MCF 10A (cell line): ENCODE measurements at regions not wholly inside any gene's neighbourhood (a gene's known extent, or its start where the extent isn't known, plus 50 kb on each side); places are given as distances from the start of the nearest gene placed in this dataset.

Source experiments
- BruUV-seq: library from RNA; stranded (reverse); fragments of 400-500 nt; replicated peaks from 2 replicates; lab custom pipeline; 2021; lab: Mats Ljungman, UMichigan
- CTCF ChIA-PET: fragments of 300-600 bp; sonication (Branson Sonifier 250); formaldehyde crosslinking; extraction: SDS; loops from one replicate; lab custom pipeline; 2021; ENCODE audit warnings: antibody characterized with exemption, inconsistent platforms; lab: Yijun Ruan, JAX
- POLR2A ChIA-PET: fragments of 300-600, 350-650 bp; sonication (Branson Sonifier 250); formaldehyde crosslinking; extraction: SDS; loops from one replicate; lab custom pipeline; 2020; ENCODE audit warnings: antibody characterized with exemption, inconsistent platforms; lab: Yijun Ruan, JAX
- DNase-seq: peaks from one replicate; pipeline ENCODE4 v3.0.0-alpha.2; 2018; ENCODE audit not compliant: unreplicated experiment
- H3K27ac Mint-ChIP-seq: one replicate; pipeline ENCODE4 v1.8.0; 2022; ENCODE audit warnings: mild to moderate bottlenecking, low read depth, mixed read lengths; ENCODE audit not compliant: unreplicated experiment
- H3K27me3 Mint-ChIP-seq: one replicate; pipeline ENCODE4 v1.8.0; 2022; ENCODE audit warnings: mixed read lengths; ENCODE audit not compliant: insufficient read depth, unreplicated experiment
- H3K36me3 Mint-ChIP-seq: one replicate; pipeline ENCODE4 v1.8.0; 2022; ENCODE audit warnings: mild to moderate bottlenecking, moderate library complexity, mixed read lengths; ENCODE audit not compliant: insufficient read depth, unreplicated experiment
- H3K4me1 Mint-ChIP-seq: one replicate; pipeline ENCODE4 v1.8.0; 2022; ENCODE audit warnings: mixed read lengths; ENCODE audit not compliant: insufficient read depth, unreplicated experiment
- H3K4me3 Mint-ChIP-seq: one replicate; pipeline ENCODE4 v1.8.0; 2022; ENCODE audit warnings: mild to moderate bottlenecking, moderate library complexity, mixed read lengths; ENCODE audit not compliant: unreplicated experiment
- H3K9me3 Mint-ChIP-seq: one replicate; pipeline ENCODE4 v1.8.0; 2022; ENCODE audit warnings: mixed read lengths; ENCODE audit not compliant: unreplicated experiment
- CTCF ChIP-seq: fragments of 200-600 bp; IDR thresholded peaks from one replicate; pipeline ENCODE4 v1.8.0; 2022; ENCODE audit warnings: antibody characterized with exemption, mild to moderate bottlenecking; ENCODE audit not compliant: unreplicated experiment
- intact Hi-C: fragments of 100-400 bp; cut with micrococcal nuclease; formaldehyde crosslinking; loops from 2 replicates; pipeline ENCODE4 v1.14.1; 2022

GRCh38 chr5:8940934-8941333, 604.9 kb downstream of the SEMA5A start:
- no peak overlapping the region for H3K27ac Mint-ChIP-seq
- H3K36me3 Mint-ChIP-seq, result no peaks in the 10 kb centered on the region
- H3K4me1 Mint-ChIP-seq, result no peaks in the 10 kb centered on the region
- BruUV-seq, result no TSS peak
- no peak for DNase-seq
- CTCF ChIA-PET, result no interaction called here
- intact Hi-C loops, result no loop called here
- peaks cover 14% of the 10 kb centered on the region for H3K9me3 Mint-ChIP-seq
- POLR2A ChIA-PET, result no interaction called here
- TF ChIP-seq CTCF, result no peak
- no peaks in the 10 kb centered on the region for H3K27me3 Mint-ChIP-seq
- no peak overlapping the region for H3K4me3 Mint-ChIP-seq

DNA sequence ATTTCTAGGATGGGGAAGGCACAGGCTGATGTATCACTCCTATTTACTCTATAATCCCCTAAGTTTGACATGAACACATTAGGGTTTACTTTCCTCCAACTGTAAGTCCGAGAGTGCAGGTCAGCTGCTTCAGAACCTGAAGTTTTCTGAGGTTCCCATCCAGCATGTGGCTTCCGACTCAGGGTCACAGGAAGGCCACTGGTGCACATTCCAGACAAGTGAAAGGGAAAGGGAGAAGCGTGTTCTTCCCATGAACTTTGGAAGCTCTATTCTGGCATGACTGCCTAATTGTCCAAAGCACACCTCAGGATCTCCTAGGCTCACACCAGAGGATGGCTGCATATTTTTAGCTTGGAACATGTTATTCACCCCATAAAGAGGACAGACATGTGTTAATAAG, 602.6 kb downstream of the SEMA5A start:
- no peak for TF ChIP-seq CTCF
- CTCF ChIA-PET, result interaction anchor here (0.8 kb wide), 1 partner anchor 35 kb away, joined by 4 read pairs; no protein-coding TSS in a partner anchor
- Mint-ChIP-seq H3K4me3 (no peak overlapping the region), H3K27me3 (no peaks in the 10 kb centered on the region), H3K36me3 (no peaks in the 10 kb centered on the region), H3K27ac (no peak overlapping the region), H3K9me3 (peaks cover 14% of the 10 kb centered on the region), H3K4me1 (no peaks in the 10 kb centered on the region)
- no TSS peak for BruUV-seq
- peak; percentile 7 for DNase-seq
- intact Hi-C loops, result no loop called here
- POLR2A ChIA-PET, result interaction anchor here (0.6 kb wide), 2 partner anchors 610 to 944 kb away, joined by 3 read pairs; no protein-coding TSS in a partner anchor

DNA sequence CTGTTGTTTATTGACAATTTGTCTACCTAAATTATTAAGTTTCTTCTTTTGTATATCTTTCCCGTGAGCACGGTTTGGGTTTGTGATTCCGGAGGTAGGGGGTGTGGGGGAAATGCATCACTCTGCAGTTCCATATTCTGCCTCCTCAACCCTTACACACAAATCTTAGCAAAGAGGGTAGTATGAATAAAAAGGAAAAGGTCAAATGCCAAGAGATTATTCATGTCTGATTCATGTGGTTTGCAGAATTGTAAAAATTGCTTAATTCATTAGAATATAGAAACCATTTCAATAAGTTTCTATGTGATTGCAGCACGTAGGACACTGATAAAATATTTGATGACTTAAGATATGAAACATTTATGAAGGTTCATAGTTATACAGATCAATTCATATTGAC, 601.9 kb downstream of the SEMA5A start:
- H3K4me3 Mint-ChIP-seq, result no peak overlapping the region
- no peak for TF ChIP-seq CTCF
- DNase-seq, result peak; percentile 28
- no peak overlapping the region for H3K27ac Mint-ChIP-seq
- H3K27me3 Mint-ChIP-seq, result no peaks in the 10 kb centered on the region
- CTCF ChIA-PET, result interaction anchor here (0.6 kb wide), 2 partner anchors 14 to 157 kb away, joined by 3 to 4 read pairs; no protein-coding TSS in a partner anchor
- POLR2A ChIA-PET, result interaction anchor here (0.6 kb wide), 2 partner anchors 609 to 945 kb away, joined by 3 read pairs; no protein-coding TSS in a partner anchor
- no peaks in the 10 kb centered on the region for H3K36me3 Mint-ChIP-seq
- no TSS peak for BruUV-seq
- peaks cover 14% of the 10 kb centered on the region for H3K9me3 Mint-ChIP-seq
- intact Hi-C loops, result no loop called here
- H3K4me1 Mint-ChIP-seq, result no peaks in the 10 kb centered on the region

DNA sequence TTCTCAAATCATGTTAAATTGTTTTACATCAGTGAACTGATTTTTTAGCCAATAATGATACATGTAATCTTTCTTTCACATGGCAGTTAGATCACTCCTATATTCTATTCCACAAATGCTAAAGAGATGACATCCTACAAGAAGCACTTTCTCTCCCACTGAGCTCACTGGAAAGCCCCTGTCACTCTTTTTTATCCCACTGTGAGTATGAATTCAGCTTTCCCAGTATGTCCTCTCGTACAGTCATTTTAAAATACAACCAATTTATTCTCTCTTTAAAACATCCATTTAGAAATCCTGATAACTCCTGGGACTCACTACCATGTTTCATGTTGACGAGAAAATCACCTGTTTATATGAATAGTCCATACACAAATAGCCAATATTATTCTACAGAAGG, 599.9 kb downstream of the SEMA5A start:
- no TSS peak for BruUV-seq
- no peak for DNase-seq
- TF ChIP-seq CTCF, result no peak
- ChIA-PET POLR2A (no interaction called here), CTCF (no interaction called here)
- Mint-ChIP-seq H3K9me3 (no peaks in the 10 kb centered on the region), H3K36me3 (no peaks in the 10 kb centered on the region), H3K27me3 (no peaks in the 10 kb centered on the region), H3K4me1 (no peaks in the 10 kb centered on the region), H3K27ac (no peak overlapping the region), H3K4me3 (no peak overlapping the region)
- intact Hi-C loops, result no loop called here
